Liver (tissue), 8 donors: ENCODE measurements at regions not wholly inside any gene's neighbourhood (a gene's known extent, or its start where the extent isn't known, plus 50 kb on each side); places are given as distances from the start of the nearest gene placed in this dataset.

Experiments
- DNase-seq: peaks from one replicate; pipeline ENCODE4 v3.0.0-alpha.2; 2017; ENCODE audit warnings: low spot score
- H3K27ac ChIP-seq, 2 donors: one replicate each; pipeline ENCODE4 v1.7.0; 2013; ENCODE audit warnings: inconsistent platforms in 2 of 2, low read length in 2 of 2, control low read depth in 1 of 2, low read depth in 1 of 2, mild to moderate bottlenecking in 1 of 2
- H3K27me3 ChIP-seq, 4 donors: one replicate each; pipeline versions ENCODE4 v1.6.1 to v1.7.0; 2013; ENCODE audit warnings: low read length in 3 of 4, inconsistent platforms in 1 of 4, mild to moderate bottlenecking in 1 of 4, moderate library complexity in 1 of 4; ENCODE audit not compliant: control insufficient read depth in 4 of 4, insufficient read depth in 4 of 4
- H3K36me3 ChIP-seq, 4 donors: one replicate each; pipeline versions ENCODE4 v1.6.1 to v1.7.0; 2013; ENCODE audit warnings: low read length in 3 of 4, mild to moderate bottlenecking in 3 of 4, low read depth in 1 of 4, moderate library complexity in 1 of 4; ENCODE audit not compliant: control insufficient read depth in 4 of 4, insufficient read depth in 3 of 4
- H3K4me1 ChIP-seq, 4 donors: one replicate each; pipeline versions ENCODE4 v1.6.1 to v1.7.0; 2013; ENCODE audit warnings: low read length in 3 of 4, mild to moderate bottlenecking in 3 of 4, moderate library complexity in 1 of 4; ENCODE audit not compliant: control insufficient read depth in 4 of 4, insufficient read depth in 4 of 4
- H3K4me3 ChIP-seq, 3 donors: one replicate each; pipeline versions ENCODE4 v1.6.1 to v1.7.0; 2013; ENCODE audit warnings: low read length in 3 of 3, control low read depth in 1 of 3, low read depth in 1 of 3, mild to moderate bottlenecking in 1 of 3
- H3K9ac ChIP-seq, 2 donors: one replicate each; pipeline ENCODE4 v1.7.0; 2013; ENCODE audit warnings: low read length in 2 of 2, mild to moderate bottlenecking in 2 of 2, moderate library complexity in 2 of 2, control low read depth in 1 of 2, low read depth in 1 of 2
- H3K9me3 ChIP-seq, 4 donors: one replicate each; pipeline versions ENCODE4 v1.6.1 to v1.7.0; 2013; ENCODE audit warnings: low read length in 3 of 4; ENCODE audit not compliant: control insufficient read depth in 4 of 4
- EGR1 ChIP-seq, 2 donors: IDR thresholded peaks; 2 replicates each; pipeline ENCODE4 v1.6.1; 2016 to 2018; ENCODE audit warnings: antibody characterized with exemption in 2 of 2, low read depth in 2 of 2
- FOXA1 ChIP-seq: IDR thresholded peaks from 2 replicates; pipeline ENCODE4 v1.6.1; 2016; ENCODE audit warnings: antibody characterized with exemption
- FOXA2 ChIP-seq: IDR thresholded peaks from 2 replicates; pipeline ENCODE4 v1.6.1; 2016; ENCODE audit warnings: antibody characterized with exemption
- GABPA ChIP-seq, 2 donors: IDR thresholded peaks in 1 of 2; conservative IDR thresholded peaks in 1 of 2; 2 replicates each; pipeline ENCODE4 v1.6.1; 2016; ENCODE audit warnings: antibody characterized with exemption in 2 of 2, mild to moderate bottlenecking in 1 of 2, moderate library complexity in 1 of 2
- HNF4A ChIP-seq, 2 donors: conservative IDR thresholded peaks; 2 replicates each; pipeline ENCODE4 v1.6.1; 2016; ENCODE audit warnings: antibody characterized with exemption in 2 of 2, mild to moderate bottlenecking in 2 of 2
- HNF4G ChIP-seq: IDR thresholded peaks from 2 replicates; pipeline ENCODE4 v1.6.1; 2016; ENCODE audit warnings: antibody characterized with exemption
- JUND ChIP-seq, 2 donors: IDR thresholded peaks; 2 replicates each; pipeline ENCODE4 v1.6.1; 2016; ENCODE audit warnings: antibody characterized with exemption in 2 of 2
- NR2F2 ChIP-seq: IDR thresholded peaks from 2 replicates; pipeline ENCODE4 v1.6.1; 2016; ENCODE audit warnings: antibody characterized with exemption
- RAD21 ChIP-seq, 2 donors: IDR thresholded peaks; 2 replicates each; pipeline ENCODE4 v1.6.1; 2016; ENCODE audit warnings: antibody characterized with exemption in 2 of 2, mild to moderate bottlenecking in 2 of 2
- RXRA ChIP-seq, 2 donors: IDR thresholded peaks; 2 replicates each; pipeline ENCODE4 v1.6.1; 2017 to 2018; ENCODE audit warnings: antibody characterized with exemption in 2 of 2, mild to moderate bottlenecking in 1 of 2
- SP1 ChIP-seq: IDR thresholded peaks from 2 replicates; pipeline ENCODE4 v1.6.1; 2018; ENCODE audit warnings: antibody characterized with exemption, mild to moderate bottlenecking
- TAF1 ChIP-seq: conservative IDR thresholded peaks from 2 replicates; pipeline ENCODE4 v1.6.1; 2016; ENCODE audit warnings: antibody characterized with exemption, mild to moderate bottlenecking
- YY1 ChIP-seq: IDR thresholded peaks from 2 replicates; pipeline ENCODE4 v1.6.1; 2016; ENCODE audit warnings: antibody characterized with exemption, mild to moderate bottlenecking
- WGBS: extraction: QIAGEN DNeasy Blood & Tissue Kit; methylation state at CpG from one replicate; pipeline ENCODE4 v1.1.7; 2013; 5-methylcytosine and 5-hydroxymethylcytosine counted together
- TF ChIP-seq, protein P1 (sequence below): fragments of 150-350 bp; IDR thresholded peaks from 2 replicates; pipeline ENCODE4 v1.5.1; 2017; ENCODE audit warnings: improper control_type of control experiment, low read depth, low read length; ENCODE audit not compliant: missing input control
- TF ChIP-seq, protein P2 (sequence below): IDR thresholded peaks from 2 replicates; pipeline ENCODE4 v1.6.1; 2016; ENCODE audit warnings: antibody characterized with exemption
- TF ChIP-seq, protein P3 (sequence below): IDR thresholded peaks from 2 replicates; pipeline ENCODE4 v1.6.1; 2016; ENCODE audit warnings: antibody characterized with exemption
- TF ChIP-seq, protein P4 (sequence below): IDR thresholded peaks from 2 replicates; pipeline ENCODE4 v1.6.1; 2016; ENCODE audit warnings: antibody characterized with exemption
- donor health status: healthy.
- donor health status: healthy.
- donor health status: healthy.
- donor health status: healthy.
- donor health status: healthy.

DNA sequence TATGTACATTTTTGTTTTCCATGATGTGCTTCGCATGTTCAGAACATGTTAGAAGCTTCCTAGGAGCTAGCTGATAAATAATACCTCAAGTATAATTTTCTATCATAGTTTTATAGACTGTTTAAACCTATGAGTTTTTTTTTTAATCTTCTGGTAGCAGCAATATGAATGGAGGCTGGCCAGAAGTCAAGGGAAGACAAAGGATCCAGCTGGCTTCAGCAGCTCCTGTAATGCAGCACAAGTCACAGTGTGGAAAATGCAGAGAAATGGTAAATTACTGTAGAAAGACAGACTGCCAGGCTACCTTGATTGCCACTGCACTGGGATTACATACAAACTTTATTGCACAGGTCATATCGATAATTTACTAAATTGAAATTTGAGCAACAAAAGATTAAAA is 537.9 kb downstream of the IQCM start:
- H3K27ac ChIP-seq, result no peak overlapping the region
- TF ChIP-seq JUND (IDR thresholded peaks at IDR 0.05), result no peak
- TF ChIP-seq, protein P1, sequence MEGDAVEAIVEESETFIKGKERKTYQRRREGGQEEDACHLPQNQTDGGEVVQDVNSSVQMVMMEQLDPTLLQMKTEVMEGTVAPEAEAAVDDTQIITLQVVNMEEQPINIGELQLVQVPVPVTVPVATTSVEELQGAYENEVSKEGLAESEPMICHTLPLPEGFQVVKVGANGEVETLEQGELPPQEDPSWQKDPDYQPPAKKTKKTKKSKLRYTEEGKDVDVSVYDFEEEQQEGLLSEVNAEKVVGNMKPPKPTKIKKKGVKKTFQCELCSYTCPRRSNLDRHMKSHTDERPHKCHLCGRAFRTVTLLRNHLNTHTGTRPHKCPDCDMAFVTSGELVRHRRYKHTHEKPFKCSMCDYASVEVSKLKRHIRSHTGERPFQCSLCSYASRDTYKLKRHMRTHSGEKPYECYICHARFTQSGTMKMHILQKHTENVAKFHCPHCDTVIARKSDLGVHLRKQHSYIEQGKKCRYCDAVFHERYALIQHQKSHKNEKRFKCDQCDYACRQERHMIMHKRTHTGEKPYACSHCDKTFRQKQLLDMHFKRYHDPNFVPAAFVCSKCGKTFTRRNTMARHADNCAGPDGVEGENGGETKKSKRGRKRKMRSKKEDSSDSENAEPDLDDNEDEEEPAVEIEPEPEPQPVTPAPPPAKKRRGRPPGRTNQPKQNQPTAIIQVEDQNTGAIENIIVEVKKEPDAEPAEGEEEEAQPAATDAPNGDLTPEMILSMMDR, result no peak
- no peaks in the 10 kb centered on the region for H3K4me1 ChIP-seq
- DNase-seq, result no peak
- no peak overlapping the region for H3K9ac ChIP-seq
- no peaks in the 10 kb centered on the region for H3K27me3 ChIP-seq
- 91% methylated on average over 2 of the region's 2 CpGs for WGBS
- H3K4me3 ChIP-seq, result no peak overlapping the region
- no peaks in the 10 kb centered on the region for H3K36me3 ChIP-seq
- H3K9me3 ChIP-seq, result no peaks in the 10 kb centered on the region

DNA sequence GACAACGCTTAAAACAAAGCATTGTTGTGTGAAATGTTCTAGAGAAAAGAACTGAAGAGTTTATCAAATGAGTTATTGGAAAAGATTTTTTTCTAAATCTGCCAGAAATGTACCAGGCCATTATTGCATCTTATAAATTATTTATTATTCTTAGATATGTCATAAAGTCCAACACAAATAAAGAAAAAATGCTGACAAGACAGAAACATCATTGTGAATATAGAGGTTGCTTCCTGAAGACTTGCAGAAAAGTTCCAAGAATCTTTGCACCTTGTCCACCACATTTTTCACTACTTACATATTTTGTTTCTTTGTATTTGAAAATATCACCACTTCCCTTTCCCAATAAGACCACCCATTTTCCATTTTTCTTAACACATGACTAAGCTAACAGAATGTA is 545.8 kb downstream of the IQCM start:
- DNase-seq, result no peak
- H3K4me1 ChIP-seq, result no peaks in the 10 kb centered on the region
- no peak overlapping the region for H3K4me3 ChIP-seq
- no peaks in the 10 kb centered on the region for H3K9me3 ChIP-seq
- no peak for TF ChIP-seq RXRA (IDR thresholded peaks at IDR 0.05)
- TF ChIP-seq TAF1, result no peak
- TF ChIP-seq, protein P2, sequence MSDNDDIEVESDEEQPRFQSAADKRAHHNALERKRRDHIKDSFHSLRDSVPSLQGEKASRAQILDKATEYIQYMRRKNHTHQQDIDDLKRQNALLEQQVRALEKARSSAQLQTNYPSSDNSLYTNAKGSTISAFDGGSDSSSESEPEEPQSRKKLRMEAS, result no peak
- TF ChIP-seq, protein P1, result no peak
- H3K36me3 ChIP-seq, result no peaks in the 10 kb centered on the region
- H3K9ac ChIP-seq, result no peak overlapping the region
- whole genome bisulfite sequencing, result 92% methylated on average over 1 of the region's 1 CpG
- no peaks in the 10 kb centered on the region for H3K27me3 ChIP-seq
- H3K27ac ChIP-seq, result no peak overlapping the region

DNA sequence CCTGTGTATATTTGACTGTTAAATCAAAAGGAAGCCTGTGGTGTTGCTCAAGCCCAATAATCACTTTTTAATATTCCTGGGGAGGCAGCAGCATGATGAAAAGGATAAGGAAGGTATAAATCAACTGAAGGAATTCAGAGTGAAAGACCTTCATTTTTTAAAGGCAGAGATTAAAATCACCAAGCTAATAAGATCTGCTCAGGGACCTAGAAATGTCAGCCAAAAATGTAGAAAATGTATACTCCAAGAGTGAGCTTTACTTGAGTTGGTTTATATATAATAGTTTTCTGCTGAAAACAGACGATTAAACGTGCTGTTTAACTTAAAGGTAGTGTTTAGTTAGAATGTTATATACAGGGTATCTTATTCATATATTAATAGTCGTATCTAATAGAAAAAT is 549.3 kb downstream of the IQCM start:
- Histone ChIP-seq H3K9me3 (no peaks in the 10 kb centered on the region), H3K27ac (no peak overlapping the region), H3K27me3 (no peaks in the 10 kb centered on the region), H3K36me3 (no peaks in the 10 kb centered on the region), H3K9ac (no peak overlapping the region), H3K4me1 (no peaks in the 10 kb centered on the region), H3K4me3 (no peak overlapping the region)
- 73% methylated on average over 3 of the region's 3 CpGs for WGBS
- DNase-seq, result no peak
- TF ChIP-seq RAD21 (IDR thresholded peaks at IDR 0.05) (no peak), FOXA2 (no peak), JUND (IDR thresholded peaks at IDR 0.05) (no peak), NR2F2 (no peak), FOXA1 (no peak), EGR1 (IDR thresholded peaks at IDR 0.05; ENCODE audit: low read depth in 2 of 2) (no peak), SP1 (no peak), YY1 (no peak), HNF4G (no peak), GABPA (IDR thresholded peaks at IDR 0.05 in 1 of 2, conservative IDR thresholded peaks at IDR 0.05 in 1 of 2) (no peak), RXRA (IDR thresholded peaks at IDR 0.05) (no peak), HNF4A (conservative IDR thresholded peaks at IDR 0.05) (no peak)
- TF ChIP-seq, protein P2, result no peak
- TF ChIP-seq, protein P1, result no peak
- TF ChIP-seq, protein P3, sequence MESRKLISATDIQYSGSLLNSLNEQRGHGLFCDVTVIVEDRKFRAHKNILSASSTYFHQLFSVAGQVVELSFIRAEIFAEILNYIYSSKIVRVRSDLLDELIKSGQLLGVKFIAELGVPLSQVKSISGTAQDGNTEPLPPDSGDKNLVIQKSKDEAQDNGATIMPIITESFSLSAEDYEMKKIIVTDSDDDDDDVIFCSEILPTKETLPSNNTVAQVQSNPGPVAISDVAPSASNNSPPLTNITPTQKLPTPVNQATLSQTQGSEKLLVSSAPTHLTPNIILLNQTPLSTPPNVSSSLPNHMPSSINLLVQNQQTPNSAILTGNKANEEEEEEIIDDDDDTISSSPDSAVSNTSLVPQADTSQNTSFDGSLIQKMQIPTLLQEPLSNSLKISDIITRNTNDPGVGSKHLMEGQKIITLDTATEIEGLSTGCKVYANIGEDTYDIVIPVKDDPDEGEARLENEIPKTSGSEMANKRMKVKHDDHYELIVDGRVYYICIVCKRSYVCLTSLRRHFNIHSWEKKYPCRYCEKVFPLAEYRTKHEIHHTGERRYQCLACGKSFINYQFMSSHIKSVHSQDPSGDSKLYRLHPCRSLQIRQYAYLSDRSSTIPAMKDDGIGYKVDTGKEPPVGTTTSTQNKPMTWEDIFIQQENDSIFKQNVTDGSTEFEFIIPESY, result no peak
- TF ChIP-seq, protein P4, sequence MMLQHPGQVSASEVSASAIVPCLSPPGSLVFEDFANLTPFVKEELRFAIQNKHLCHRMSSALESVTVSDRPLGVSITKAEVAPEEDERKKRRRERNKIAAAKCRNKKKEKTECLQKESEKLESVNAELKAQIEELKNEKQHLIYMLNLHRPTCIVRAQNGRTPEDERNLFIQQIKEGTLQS, result no peak
